T47D (cell line): ENCODE measurements at regions not wholly inside any gene's neighbourhood (a gene's known extent, or its start where the extent isn't known, plus 50 kb on each side); places are given as distances from the start of the nearest gene placed in this dataset.

Experiments
- DNase-seq, 2 experiments: peaks; one replicate each; pipeline versions ENCODE4 v3.0.0 to v3.0.0-alpha.2; 2011 to 2012; ENCODE audit warnings: low read depth in 1 of 2, low spot score in 1 of 2
- JUND ChIP-seq: IDR thresholded peaks from 2 replicates; pipeline ENCODE4 v1.6.1; 2012; ENCODE audit warnings: low read depth
- in situ Hi-C: cut with HindIII; loops from 2 replicates; pipeline ENCODE4 v1.10.0; 2016; ENCODE audit warnings: low sequenced_read_pairs, low pct_unique_long_range_greater_than_20kb

GRCh38 chr5:56615361-56616153 is 199.8 kb upstream of the MAP3K1 start:
- in situ Hi-C loops, result no loop called here
- no peak for TF ChIP-seq JUND
- peak in 1 of 2 experiments; percentile 65 for DNase-seq

DNA sequence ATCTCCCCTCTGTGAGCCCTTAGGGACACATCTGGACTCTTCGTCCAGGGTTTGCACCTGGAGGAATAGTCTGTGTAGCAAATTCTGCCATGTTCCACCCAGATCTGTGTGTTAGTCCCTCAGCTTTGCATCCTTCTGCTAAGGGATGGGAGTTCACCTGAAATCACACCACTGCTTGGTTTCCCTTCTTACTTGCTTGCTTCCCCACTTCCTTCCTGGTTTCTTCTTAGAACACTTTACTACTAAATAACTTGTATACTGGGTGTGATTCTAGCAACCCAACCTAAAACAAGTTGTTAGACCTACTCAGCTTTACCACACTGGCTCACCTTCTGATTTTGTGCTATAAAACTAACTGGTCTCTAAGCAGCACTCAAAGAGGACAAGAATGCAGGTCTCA is 202.6 kb upstream of the MAP3K1 start:
- no peak for DNase-seq
- in situ Hi-C loops, result no loop called here
- no peak for TF ChIP-seq JUND

- DNase-seq, result no peak
- TF ChIP-seq JUND, result no peak
- in situ Hi-C loops, result no loop called here
Observed at GRCh38 chr5:56612353-56612752, 203.0 kb upstream of the MAP3K1 start.

DNA sequence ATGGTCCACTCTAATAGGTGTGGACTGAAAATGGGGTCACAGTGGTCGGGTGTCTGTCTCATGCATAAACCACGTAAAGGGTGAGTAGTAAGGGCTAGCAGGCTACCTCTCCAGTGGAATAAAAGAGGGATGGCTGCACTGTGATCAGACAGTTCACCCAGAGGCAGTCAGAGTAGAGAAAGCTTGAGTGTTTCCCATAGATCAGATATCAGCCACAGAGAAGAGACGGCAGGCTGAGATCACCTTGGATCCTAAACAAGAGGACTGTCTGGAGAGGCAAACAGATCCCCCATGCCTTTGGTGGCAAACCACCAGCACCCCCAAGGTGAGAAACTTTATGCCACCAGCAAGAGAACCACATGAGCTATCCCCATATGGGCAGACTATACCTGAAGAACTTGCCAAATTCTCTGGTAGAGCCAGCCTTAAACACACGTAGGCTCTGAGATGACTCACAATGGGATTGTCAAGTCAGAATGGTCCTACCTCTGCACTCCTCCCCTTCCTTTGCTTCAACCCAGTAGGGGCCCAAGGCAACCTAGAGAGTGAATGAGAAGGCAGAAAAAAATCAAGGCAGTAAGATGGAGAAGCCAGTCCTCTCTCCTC is 205.2 kb upstream of the MAP3K1 start:
- no peak for TF ChIP-seq JUND
- DNase-seq, result peak in 1 of 2 experiments; percentile 27
- in situ Hi-C loops, result no loop called here

DNA sequence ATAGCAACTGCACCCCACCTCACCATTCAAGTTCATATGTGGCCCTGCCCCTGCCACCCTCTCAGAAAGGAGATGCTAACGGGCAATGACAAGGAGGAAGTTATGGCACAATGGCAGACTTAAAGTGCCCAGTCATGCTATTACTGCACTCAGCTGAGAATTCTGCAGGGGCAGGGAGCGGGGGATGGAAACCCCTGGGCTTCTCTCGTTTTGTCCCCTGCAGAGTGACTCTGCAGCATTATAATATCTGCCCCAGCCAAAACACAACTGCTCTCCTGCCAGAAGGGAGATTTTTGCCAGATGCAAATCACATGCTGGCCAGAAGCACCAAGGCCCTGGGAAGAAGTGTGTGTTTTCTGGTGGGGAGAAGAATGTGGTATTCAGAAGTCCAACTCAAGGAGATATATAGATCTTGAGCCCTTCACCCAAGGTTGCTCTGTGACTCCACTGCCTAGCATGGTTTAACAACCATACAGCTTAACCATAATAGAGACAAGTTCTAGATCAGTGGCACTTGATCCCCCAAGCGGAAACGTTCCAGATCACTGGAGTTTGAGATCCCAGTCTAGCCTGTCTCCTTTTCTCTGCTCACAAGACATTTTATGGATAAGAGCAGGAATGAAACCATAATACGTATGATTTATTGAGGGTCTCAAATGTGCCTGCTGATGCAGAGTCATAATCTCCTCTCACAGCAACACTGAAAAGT is 207.0 kb upstream of the MAP3K1 start:
- in situ Hi-C loops, result no loop called here
- no peak for DNase-seq
- no peak for TF ChIP-seq JUND

DNA sequence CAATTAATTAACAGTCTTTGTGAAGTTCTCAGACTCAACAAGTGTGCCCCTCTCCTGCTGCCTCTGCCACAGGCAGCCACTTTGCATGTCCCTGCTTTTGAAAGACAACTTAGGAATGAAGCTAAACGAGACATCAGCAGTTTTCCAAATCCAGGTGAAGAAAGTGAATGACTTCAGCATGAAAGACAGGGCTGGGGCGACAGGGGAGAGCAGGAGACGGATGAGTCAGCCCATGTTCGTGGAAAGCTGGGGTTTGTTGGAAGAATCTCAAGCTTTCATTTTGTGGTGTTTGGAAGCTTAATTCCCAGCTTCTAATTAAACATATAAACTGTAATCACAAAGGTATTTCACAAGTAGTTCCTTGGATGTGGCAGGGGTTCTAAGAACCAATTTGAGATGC is 207.8 kb upstream of the MAP3K1 start:
- TF ChIP-seq JUND, result no peak
- no peak for DNase-seq
- in situ Hi-C loops, result no loop called here

- in situ Hi-C loops, result no loop called here
- TF ChIP-seq JUND, result no peak
- DNase-seq, result no peak
Observed at GRCh38 chr5:56607074-56607473, 208.3 kb upstream of the MAP3K1 start.

GRCh38 chr5:56606192-56606591 is 209.2 kb upstream of the MAP3K1 start:
- in situ Hi-C loops, result no loop called here
- no peak for TF ChIP-seq JUND
- no peak for DNase-seq

GRCh38 chr5:56605231-56605630 is 210.1 kb upstream of the MAP3K1 start:
- in situ Hi-C loops, result no loop called here

DNA sequence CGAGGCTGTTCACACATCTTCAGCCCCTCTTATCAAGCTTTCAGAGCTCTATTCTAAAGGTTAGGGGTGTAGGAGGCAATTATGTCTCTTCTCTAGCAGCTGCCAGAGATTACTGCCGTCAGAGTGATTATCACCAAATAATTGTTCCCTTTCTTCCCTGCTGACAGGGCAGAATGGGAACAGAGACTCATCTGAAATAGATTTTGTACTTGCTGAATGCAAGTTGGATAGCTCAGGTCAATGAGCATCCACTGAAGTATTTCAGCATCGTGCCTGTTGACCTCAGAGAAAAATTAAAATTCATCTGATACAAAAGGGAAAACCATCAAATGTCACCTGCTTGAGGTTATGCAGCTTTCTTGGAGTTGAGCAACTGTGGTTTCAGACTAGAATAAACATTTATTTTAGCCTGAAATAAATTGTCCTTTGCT is 213.7 kb upstream of the MAP3K1 start:
- in situ Hi-C loops, result no loop called here
- no peak for TF ChIP-seq JUND
- DNase-seq, result no peak

More at GRCh38 chr5:56605231-56605630, 210.1 kb upstream of the MAP3K1 start:
- no peak for DNase-seq
- TF ChIP-seq JUND, result no peak

DNA sequence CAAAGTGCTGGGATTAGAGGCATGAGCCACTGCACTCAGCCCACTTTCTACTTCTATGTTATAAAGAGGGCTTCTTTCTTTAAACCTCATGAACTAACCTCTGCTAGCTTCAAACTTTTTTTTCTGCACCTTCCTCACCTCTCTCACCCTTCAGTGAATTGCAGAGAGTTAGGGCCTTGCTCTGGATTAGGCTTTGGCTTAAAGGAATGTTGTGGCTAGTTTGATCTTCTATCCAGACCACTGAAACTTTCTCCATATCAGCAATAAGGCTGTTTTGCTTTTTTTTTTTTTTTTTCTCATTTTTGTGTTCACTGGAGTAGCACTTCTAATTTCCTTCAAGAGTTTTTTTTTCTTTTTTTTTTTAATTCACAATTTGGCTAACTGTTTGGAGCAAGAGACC is 216.4 kb upstream of the MAP3K1 start:
- TF ChIP-seq JUND, result no peak
- no peak for DNase-seq
- in situ Hi-C loops, result no loop called here

GRCh38 chr5:56596155-56596554 is 219.2 kb upstream of the MAP3K1 start:
- TF ChIP-seq JUND, result no peak
- in situ Hi-C loops, result no loop called here
- no peak for DNase-seq

DNA sequence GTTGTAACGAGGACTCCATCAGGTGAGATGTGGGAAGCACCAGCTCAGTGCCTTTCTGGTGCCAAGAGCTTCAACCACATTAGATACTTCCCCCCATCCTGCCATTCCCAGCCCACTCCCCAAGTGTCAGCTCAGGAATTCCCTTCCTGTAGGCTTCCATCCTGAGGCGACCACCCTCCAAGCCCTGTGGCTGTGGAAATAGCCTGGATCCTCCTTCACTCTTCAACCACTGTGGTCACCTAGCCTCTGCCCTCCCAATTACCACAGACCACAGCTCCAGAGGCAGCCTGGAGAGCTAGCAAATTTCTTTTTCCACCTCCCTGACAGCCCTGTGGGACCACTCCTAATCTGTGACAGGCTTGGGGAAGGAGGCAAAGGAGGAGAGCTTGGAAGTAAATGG is 219.8 kb upstream of the MAP3K1 start:
- in situ Hi-C loops, result no loop called here
- no peak for DNase-seq
- TF ChIP-seq JUND, result no peak
